MM.1S (cell line): ENCODE measurements at regions not wholly inside any gene's neighbourhood (a gene's known extent, or its start where the extent isn't known, plus 50 kb on each side); places are given as distances from the start of the nearest gene placed in this dataset.

ENCODE experiments used
- DNase-seq: peaks from one replicate; pipeline ENCODE4 v3.0.0-alpha.2; 2015
- H2AFZ ChIP-seq: fragments of 300-600 bp; sonication (generic); 2 replicates; pipeline ENCODE4 v1.6.0; 2016; ENCODE audit warnings: antibody characterized with exemption, low read length
- H3F3A ChIP-seq: fragments of 300-600 bp; sonication (generic); 2 replicates; pipeline ENCODE4 v1.6.1; 2016; ENCODE audit warnings: mild to moderate bottlenecking, antibody characterized with exemption, low read length, moderate library complexity, mixed read lengths; ENCODE audit not compliant: insufficient read depth
- H3K27ac ChIP-seq: fragments of 300-600 bp; sonication (generic); 2 replicates; pipeline ENCODE4 v1.5.1; 2016; ENCODE audit warnings: mild to moderate bottlenecking, low read length
- H3K27me3 ChIP-seq: fragments of 300-600 bp; sonication (generic); replicated peaks from 2 replicates; pipeline ENCODE4 v1.6.0; 2016; ENCODE audit warnings: low read length; ENCODE audit not compliant: insufficient read depth
- H3K36me3 ChIP-seq: fragments of 300-600 bp; sonication (generic); replicated peaks from 2 replicates; pipeline ENCODE4 v1.6.1; 2016; ENCODE audit warnings: mild to moderate bottlenecking, low read length, mixed read lengths; ENCODE audit not compliant: insufficient read depth
- H3K4me1 ChIP-seq: fragments of 300-600 bp; sonication (generic); 2 replicates; pipeline ENCODE4 v1.6.1; 2016; ENCODE audit warnings: low read length, mixed read lengths
- H3K4me2 ChIP-seq: fragments of 300-600 bp; sonication (generic); 2 replicates; pipeline ENCODE4 v1.6.0; 2016; ENCODE audit warnings: low read depth, low read length
- H3K4me3 ChIP-seq: fragments of 300-600 bp; sonication (generic); 2 replicates; pipeline ENCODE4 v1.5.1; 2016; ENCODE audit warnings: low read length, mixed read lengths
- H3K79me2 ChIP-seq: fragments of 300-600 bp; sonication (generic); 2 replicates; pipeline ENCODE4 v1.6.1; 2016; ENCODE audit warnings: mixed run types, low read length, mixed read lengths
- H3K9ac ChIP-seq: fragments of 300-600 bp; sonication (generic); 2 replicates; pipeline ENCODE4 v1.6.1; 2016; ENCODE audit warnings: low read length, mixed read lengths
- H3K9me2 ChIP-seq: fragments of 300-600 bp; sonication (generic); replicated peaks from 2 replicates; pipeline ENCODE4 v1.6.1; 2016; ENCODE audit warnings: mild to moderate bottlenecking, low read length, mixed read lengths; ENCODE audit not compliant: insufficient read depth
- H3K9me3 ChIP-seq: fragments of 300-600 bp; sonication (generic); replicated peaks from 2 replicates; pipeline ENCODE4 v1.6.1; 2016; ENCODE audit warnings: mild to moderate bottlenecking, low read length, mixed read lengths; ENCODE audit not compliant: insufficient read depth
- H4K20me1 ChIP-seq: fragments of 300-600 bp; sonication (generic); 2 replicates; pipeline ENCODE4 v1.6.1; 2016; ENCODE audit warnings: mild to moderate bottlenecking, low read length, moderate library complexity, mixed read lengths; ENCODE audit not compliant: insufficient read depth
- CTCF ChIP-seq: fragments of 300-600 bp; sonication (generic); IDR thresholded peaks from 2 replicates; pipeline ENCODE4 v1.5.1; 2016; ENCODE audit warnings: antibody characterized with exemption, low read length, mixed read lengths
- EZH2 ChIP-seq: fragments of 300-600 bp; sonication (generic); optimal IDR thresholded peaks from 2 replicates; pipeline ENCODE3; 2017; ENCODE audit warnings: low read depth, mild to moderate bottlenecking, antibody characterized with exemption, low read length, mixed read lengths
- EZH2phosphoT487 ChIP-seq: fragments of 300-600 bp; sonication (generic); IDR thresholded peaks from 2 replicates; pipeline ENCODE4 v1.6.1; 2018; ENCODE audit warnings: antibody characterized with exemption, low read length

- no peak for TF ChIP-seq EZH2
- TF ChIP-seq EZH2phosphoT487: no peak
- TF ChIP-seq CTCF: no peak
Measured at GRCh38 chr6:119965008-119965407, 615.4 kb upstream of the MAN1A1 start.

GRCh38 chr6:119962505-119962904, 612.9 kb upstream of the MAN1A1 start:
- TF ChIP-seq EZH2 (no peak), EZH2phosphoT487 (no peak), CTCF (no peak)

More at GRCh38 chr6:119965008-119965407, 615.4 kb upstream of the MAN1A1 start:
- no peaks in the 10 kb centered on the region for H3K9me2 ChIP-seq
- H4K20me1 ChIP-seq: no peaks in the 10 kb centered on the region
- H3K4me1 ChIP-seq: no peaks in the 10 kb centered on the region
- H3F3A ChIP-seq: no peaks in the 10 kb centered on the region
- no peak overlapping the region for H3K4me2 ChIP-seq
- H3K4me3 ChIP-seq: no peak overlapping the region
- no peaks in the 10 kb centered on the region for H3K27me3 ChIP-seq
- no peak overlapping the region for H2AFZ ChIP-seq
- no peaks in the 10 kb centered on the region for H3K79me2 ChIP-seq
- no peaks in the 10 kb centered on the region for H3K9me3 ChIP-seq
- DNase-seq: no peak
- H3K27ac ChIP-seq: no peak overlapping the region
- no peaks in the 10 kb centered on the region for H3K36me3 ChIP-seq
- H3K9ac ChIP-seq: no peak overlapping the region

GRCh38 chr6:119961450-119961849, 611.9 kb upstream of the MAN1A1 start:
- Histone ChIP-seq H3K27ac (no peak overlapping the region), H3K9me2 (no peaks in the 10 kb centered on the region), H2AFZ (no peak overlapping the region), H3K79me2 (no peaks in the 10 kb centered on the region), H3K4me2 (no peak overlapping the region), H3K4me3 (no peak overlapping the region), H3F3A (no peaks in the 10 kb centered on the region), H3K36me3 (no peaks in the 10 kb centered on the region), H4K20me1 (no peaks in the 10 kb centered on the region), H3K9me3 (no peaks in the 10 kb centered on the region), H3K9ac (no peak overlapping the region), H3K4me1 (no peaks in the 10 kb centered on the region), H3K27me3 (no peaks in the 10 kb centered on the region)
- no peak for DNase-seq
- TF ChIP-seq EZH2phosphoT487: no peak
- no peak for TF ChIP-seq CTCF
- TF ChIP-seq EZH2: no peak

More at GRCh38 chr6:119962505-119962904, 612.9 kb upstream of the MAN1A1 start:
- Histone ChIP-seq H4K20me1 (no peaks in the 10 kb centered on the region), H3K4me3 (no peak overlapping the region), H3K27ac (no peak overlapping the region), H2AFZ (no peak overlapping the region), H3K9ac (no peak overlapping the region), H3K4me2 (no peak overlapping the region), H3K36me3 (no peaks in the 10 kb centered on the region), H3K4me1 (no peaks in the 10 kb centered on the region), H3K79me2 (no peaks in the 10 kb centered on the region), H3F3A (no peaks in the 10 kb centered on the region), H3K9me2 (no peaks in the 10 kb centered on the region), H3K27me3 (no peaks in the 10 kb centered on the region), H3K9me3 (no peaks in the 10 kb centered on the region)
- no peak for DNase-seq
